Ishikawa (cell line): ENCODE measurements at regions not wholly inside any gene's neighbourhood (a gene's known extent, or its start where the extent isn't known, plus 50 kb on each side); places are given as distances from the start of the nearest gene placed in this dataset.

Source experiments
- CEBPB ChIP-seq: IDR thresholded peaks from 2 replicates; pipeline ENCODE4 v1.6.1; 2012
- CREB1 ChIP-seq: IDR thresholded peaks from 2 replicates; pipeline ENCODE4 v1.6.1; 2012; ENCODE audit warnings: low read depth
- EGR1 ChIP-seq: IDR thresholded peaks from 2 replicates; pipeline ENCODE4 v1.6.1; 2012
- EP300 ChIP-seq: IDR thresholded peaks from 2 replicates; pipeline ENCODE4 v1.6.1; 2012; ENCODE audit warnings: borderline replicate concordance
- FOXM1 ChIP-seq: IDR thresholded peaks from 2 replicates; pipeline ENCODE4 v1.6.1; 2012; ENCODE audit warnings: low read depth, borderline replicate concordance
- MAX ChIP-seq: IDR thresholded peaks from 2 replicates; pipeline ENCODE4 v1.6.1; 2012
- NFIC ChIP-seq: IDR thresholded peaks from 2 replicates; pipeline ENCODE4 v1.6.1; 2012
- RAD21 ChIP-seq: IDR thresholded peaks from 2 replicates; pipeline ENCODE4 v1.6.1; 2012; ENCODE audit warnings: low read depth
- REST ChIP-seq: IDR thresholded peaks from 2 replicates; pipeline ENCODE4 v1.6.1; 2012; ENCODE audit warnings: low read depth, mild to moderate bottlenecking
- TAF1 ChIP-seq: IDR thresholded peaks from 2 replicates; pipeline ENCODE4 v1.6.1; 2012; ENCODE audit warnings: low read depth, mild to moderate bottlenecking
- TCF12 ChIP-seq: IDR thresholded peaks from 2 replicates; pipeline ENCODE4 v1.6.1; 2012; ENCODE audit warnings: low read depth
- TEAD4 ChIP-seq: IDR thresholded peaks from 2 replicates; pipeline ENCODE4 v1.6.1; 2012
- USF1 ChIP-seq: IDR thresholded peaks from 2 replicates; pipeline ENCODE4 v1.6.1; 2012
- YY1 ChIP-seq: IDR thresholded peaks from 2 replicates; pipeline ENCODE4 v1.6.1; 2012; ENCODE audit warnings: low read depth
- ZBTB7A ChIP-seq: IDR thresholded peaks from 2 replicates; pipeline ENCODE4 v1.6.1; 2012; ENCODE audit warnings: low read depth

- TF ChIP-seq ZBTB7A, result no peak
- no peak for TF ChIP-seq USF1
Measured at GRCh38 chr7:119465798-119466305, 807.1 kb upstream of the KCND2 start.

GRCh38 chr7:119472408-119473038 lies 800.5 kb upstream of the KCND2 start:
- TF ChIP-seq TAF1 (no peak), YY1 (no peak), CEBPB (0 out of 2 replicates have a peak, but pooled peaks have one; percentile 19), TEAD4 (no peak), TCF12 (no peak), EGR1 (no peak), USF1 (no peak), EP300 (no peak), CREB1 (no peak), FOXM1 (no peak), ZBTB7A (no peak), RAD21 (no peak), REST (peak; percentile 14; the same call in 1 of the 2 replicates)

- no peak for TF ChIP-seq ZBTB7A
- TF ChIP-seq EP300, result no peak
- no peak for TF ChIP-seq CREB1
- TF ChIP-seq RAD21, result peak; percentile 10; the same call in 1 of the 2 replicates
Measured at GRCh38 chr7:119482209-119482608, 790.8 kb upstream of the KCND2 start.

GRCh38 chr7:119482671-119483070 lies 790.3 kb upstream of the KCND2 start:
- no peak for TF ChIP-seq RAD21
- TF ChIP-seq FOXM1, result no peak
- TF ChIP-seq TEAD4, result no peak
- no peak for TF ChIP-seq CEBPB
- TF ChIP-seq CREB1, result no peak
- no peak for TF ChIP-seq TCF12
- no peak for TF ChIP-seq NFIC
- TF ChIP-seq REST, result no peak
- no peak for TF ChIP-seq EP300
- no peak for TF ChIP-seq MAX
- no peak for TF ChIP-seq YY1
- no peak for TF ChIP-seq ZBTB7A
- no peak for TF ChIP-seq EGR1
- TF ChIP-seq USF1, result no peak
- TF ChIP-seq TAF1, result no peak

- no peak for TF ChIP-seq USF1
- TF ChIP-seq EP300, result no peak
- TF ChIP-seq NFIC, result no peak
- TF ChIP-seq TCF12, result no peak
- no peak for TF ChIP-seq MAX
- no peak for TF ChIP-seq RAD21
- no peak for TF ChIP-seq CREB1
- no peak for TF ChIP-seq FOXM1
- no peak for TF ChIP-seq EGR1
- no peak for TF ChIP-seq TAF1
- TF ChIP-seq ZBTB7A, result no peak
- TF ChIP-seq CEBPB, result no peak
- TF ChIP-seq REST, result no peak
- TF ChIP-seq YY1, result no peak
- no peak for TF ChIP-seq TEAD4
Measured at GRCh38 chr7:119483364-119483763, 789.6 kb upstream of the KCND2 start.
